ENCODE measurements at regions not wholly inside any gene's neighbourhood (a gene's known extent, or its start where the extent isn't known, plus 50 kb on each side); places are given as distances from the start of the nearest gene placed in this dataset.

DNA sequence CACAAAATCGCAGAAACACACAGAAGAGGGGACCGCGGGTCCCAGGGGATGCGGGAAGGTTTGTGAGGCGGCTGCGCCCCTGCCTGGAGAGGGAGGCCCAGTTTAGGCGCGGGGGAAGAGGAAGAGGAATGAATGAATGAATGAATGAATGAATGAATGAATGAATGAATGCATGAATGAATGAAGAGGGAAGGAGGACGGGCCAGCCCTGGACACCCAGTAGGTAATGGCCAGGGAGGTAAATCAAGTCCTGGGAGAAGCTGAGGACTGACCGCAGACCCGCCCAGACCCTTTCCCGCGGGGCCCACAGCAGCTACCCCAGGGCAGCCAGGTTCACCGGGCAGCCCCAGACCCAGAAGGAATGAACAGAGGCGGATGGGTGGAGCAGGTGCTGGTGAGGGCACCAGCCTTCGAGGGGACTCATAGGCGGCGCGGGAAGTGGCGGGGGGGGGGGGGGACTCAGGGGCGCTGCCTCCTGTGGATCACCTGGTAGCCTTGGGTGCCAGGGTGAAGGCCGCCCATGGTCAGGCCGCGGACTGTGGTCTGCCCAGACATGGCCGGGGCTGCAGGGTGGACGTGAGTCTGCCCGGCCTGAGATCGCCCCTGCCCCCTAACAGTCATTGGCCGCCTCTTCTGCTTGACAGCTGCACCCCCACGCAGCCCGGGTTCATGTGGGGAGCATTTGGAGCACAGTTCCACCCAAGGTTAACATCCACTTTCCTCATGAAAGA lies 192.0 kb upstream of the PDE10A start:
- no peak overlapping the region for H3K9ac ChIP-seq (replicated peaks; ENCODE audit: extremely low read depth, insufficient read depth, low read length)
- H3K4me1 ChIP-seq (ENCODE audit: control insufficient read depth, extremely low read depth, insufficient read depth, low read length) = no peaks in the 10 kb centered on the region
- POLR2A ChIA-PET = no interaction called here
- no peak overlapping the region for H3K27ac ChIP-seq (ENCODE audit: insufficient read depth, low read depth, low read length)
- no peaks in the 10 kb centered on the region for H3K9me3 ChIP-seq (replicated peaks; ENCODE audit: control insufficient read depth, insufficient read depth, low read length)
- H3K9me1 ChIP-seq (replicated peaks; ENCODE audit: control insufficient read depth, extremely low read depth, insufficient read depth, low read length) = no peaks in the 10 kb centered on the region
- no peak overlapping the region for H3K4me3 ChIP-seq (replicated peaks in 1 of 3; ENCODE audit: insufficient read depth in 1 of 3, low read depth in 1 of 3, low read length in 3 of 3)
- no peaks in the 10 kb centered on the region for H4K20me1 ChIP-seq (replicated peaks; ENCODE audit: control insufficient read depth, extremely low read depth, insufficient read depth, low read length)
- FAIRE-seq (no peak), DNase-seq (ENCODE audit: low read depth, low spot score) (no peak)
- intact Hi-C loops (cut with micrococcal nuclease) = no loop called here
- H3K79me2 ChIP-seq (ENCODE audit: control insufficient read depth, insufficient read depth, low read length) = no peaks in the 10 kb centered on the region
- TF ChIP-seq FOS (IDR thresholded peaks at IDR 0.05; ENCODE audit: borderline replicate concordance, insufficient read depth, low read length) (no peak), MYC (IDR thresholded peaks at IDR 0.05; ENCODE audit: low read depth, low read length) (no peak), GATA2 (IDR thresholded peaks at IDR 0.05; ENCODE audit: insufficient read depth, insufficient read length, low read depth, low read length) (no peak), POLR2A (IDR thresholded peaks at IDR 0.05; ENCODE audit: low read depth, low read length) (no peak), JUN (IDR thresholded peaks at IDR 0.05; ENCODE audit: borderline replicate concordance, insufficient read depth, insufficient read length, low read depth) (no peak), EZH2 (IDR thresholded peaks at IDR 0.05; ENCODE audit: borderline replicate concordance, low read depth, low read length, severe bottlenecking) (no peak), POLR2AphosphoS5 (IDR thresholded peaks at IDR 0.05; ENCODE audit: insufficient read depth, low read depth, low read length) (no peak)
- TF ChIP-seq, protein P1, sequence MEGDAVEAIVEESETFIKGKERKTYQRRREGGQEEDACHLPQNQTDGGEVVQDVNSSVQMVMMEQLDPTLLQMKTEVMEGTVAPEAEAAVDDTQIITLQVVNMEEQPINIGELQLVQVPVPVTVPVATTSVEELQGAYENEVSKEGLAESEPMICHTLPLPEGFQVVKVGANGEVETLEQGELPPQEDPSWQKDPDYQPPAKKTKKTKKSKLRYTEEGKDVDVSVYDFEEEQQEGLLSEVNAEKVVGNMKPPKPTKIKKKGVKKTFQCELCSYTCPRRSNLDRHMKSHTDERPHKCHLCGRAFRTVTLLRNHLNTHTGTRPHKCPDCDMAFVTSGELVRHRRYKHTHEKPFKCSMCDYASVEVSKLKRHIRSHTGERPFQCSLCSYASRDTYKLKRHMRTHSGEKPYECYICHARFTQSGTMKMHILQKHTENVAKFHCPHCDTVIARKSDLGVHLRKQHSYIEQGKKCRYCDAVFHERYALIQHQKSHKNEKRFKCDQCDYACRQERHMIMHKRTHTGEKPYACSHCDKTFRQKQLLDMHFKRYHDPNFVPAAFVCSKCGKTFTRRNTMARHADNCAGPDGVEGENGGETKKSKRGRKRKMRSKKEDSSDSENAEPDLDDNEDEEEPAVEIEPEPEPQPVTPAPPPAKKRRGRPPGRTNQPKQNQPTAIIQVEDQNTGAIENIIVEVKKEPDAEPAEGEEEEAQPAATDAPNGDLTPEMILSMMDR (IDR thresholded peaks at IDR 0.05; ENCODE audit: extremely low read depth in 1 of 2, insufficient read depth in 1 of 2, low read depth in 1 of 2, low read length in 2 of 2) = no peak
- TF ChIP-seq, protein P2, sequence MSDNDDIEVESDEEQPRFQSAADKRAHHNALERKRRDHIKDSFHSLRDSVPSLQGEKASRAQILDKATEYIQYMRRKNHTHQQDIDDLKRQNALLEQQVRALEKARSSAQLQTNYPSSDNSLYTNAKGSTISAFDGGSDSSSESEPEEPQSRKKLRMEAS (IDR thresholded peaks at IDR 0.05; ENCODE audit: insufficient read depth, insufficient read length) = no peak
- no peak overlapping the region for H2AFZ ChIP-seq (ENCODE audit: low read depth, low read length)
- CTCF ChIA-PET = no interaction called here
- H3K36me3 ChIP-seq (ENCODE audit: control insufficient read depth in 2 of 2, extremely low read depth in 1 of 2, insufficient read depth in 2 of 2, low read length in 2 of 2) = no peaks in the 10 kb centered on the region
- dilution Hi-C loops (cut with MboI; ENCODE audit: extremely low pct_ligation_motif_present, low sequenced_read_pairs) = no loop called here
- no peak overlapping the region for H3K4me2 ChIP-seq (ENCODE audit: insufficient read depth, low read length)
- peaks cover 10 to 23% of the 10 kb centered on the region in 2 experiments for H3K27me3 ChIP-seq (ENCODE audit: control insufficient read depth in 2 of 2, insufficient read depth in 2 of 2, low read length in 2 of 2)
- BruUV-seq (replicated peaks) = no TSS peak

Measured in endothelial cell of umbilical vein (primary cell).